ENCODE measurements at regions not wholly inside any gene's neighbourhood (a gene's known extent, or its start where the extent isn't known, plus 50 kb on each side); places are given as distances from the start of the nearest gene placed in this dataset.

- DNase-seq (ENCODE audit: low spot score): no peak
Measured at GRCh38 chr3:181764544-181764943, 52.8 kb downstream of the SOX2 start.

DNA sequence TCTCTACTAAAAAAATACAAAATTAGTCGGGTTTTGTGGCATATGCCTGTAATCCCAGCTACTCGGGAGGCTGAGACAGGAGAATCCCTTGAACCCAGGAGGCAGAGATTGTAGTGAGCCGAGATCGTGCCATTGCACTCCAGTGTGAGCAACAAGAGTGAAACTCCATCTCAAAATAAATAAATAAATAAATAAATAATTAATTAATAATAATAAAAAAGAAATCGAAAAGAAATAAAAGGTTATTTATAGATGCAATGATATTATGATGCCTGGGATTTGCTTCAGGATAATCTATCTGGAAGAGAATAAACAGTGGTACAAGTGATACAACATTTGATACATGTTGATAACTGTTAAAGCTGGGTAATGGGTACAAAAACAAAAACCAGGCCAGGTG, 58.6 kb downstream of the SOX2 start:
- no peak for DNase-seq (ENCODE audit: low spot score)

GRCh38 chr3:181771120-181771519, 59.4 kb downstream of the SOX2 start:
- DNase-seq (ENCODE audit: low spot score): no peak

DNA sequence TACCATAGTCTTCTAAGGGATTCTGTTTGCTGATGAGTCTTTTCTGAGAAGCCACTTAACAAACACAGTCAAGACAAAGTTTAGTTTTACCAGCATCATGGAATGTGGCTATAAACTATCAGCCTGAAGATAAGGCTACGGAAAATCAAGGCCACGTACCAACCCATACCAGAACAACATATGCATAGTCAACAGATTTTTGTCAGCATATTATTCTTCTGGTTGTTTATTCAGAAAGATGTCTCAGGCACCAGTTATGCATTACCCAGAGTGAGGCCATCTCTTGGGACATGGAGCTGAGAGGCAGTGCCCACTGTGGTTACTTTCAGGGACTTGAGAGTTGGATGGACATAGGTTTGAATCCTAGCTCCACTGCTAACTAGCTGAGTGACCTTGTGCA, 60.4 kb downstream of the SOX2 start:
- DNase-seq (ENCODE audit: low spot score): no peak

GRCh38 chr3:181773921-181774320, 62.2 kb downstream of the SOX2 start:
- DNase-seq (ENCODE audit: low spot score): no peak

- no peak for DNase-seq (ENCODE audit: low spot score)
Measured at GRCh38 chr3:181782306-181782954, 70.7 kb downstream of the SOX2 start.

GRCh38 chr3:181790561-181790960, 78.8 kb downstream of the SOX2 start:
- no peak for DNase-seq (ENCODE audit: low spot score)

DNA sequence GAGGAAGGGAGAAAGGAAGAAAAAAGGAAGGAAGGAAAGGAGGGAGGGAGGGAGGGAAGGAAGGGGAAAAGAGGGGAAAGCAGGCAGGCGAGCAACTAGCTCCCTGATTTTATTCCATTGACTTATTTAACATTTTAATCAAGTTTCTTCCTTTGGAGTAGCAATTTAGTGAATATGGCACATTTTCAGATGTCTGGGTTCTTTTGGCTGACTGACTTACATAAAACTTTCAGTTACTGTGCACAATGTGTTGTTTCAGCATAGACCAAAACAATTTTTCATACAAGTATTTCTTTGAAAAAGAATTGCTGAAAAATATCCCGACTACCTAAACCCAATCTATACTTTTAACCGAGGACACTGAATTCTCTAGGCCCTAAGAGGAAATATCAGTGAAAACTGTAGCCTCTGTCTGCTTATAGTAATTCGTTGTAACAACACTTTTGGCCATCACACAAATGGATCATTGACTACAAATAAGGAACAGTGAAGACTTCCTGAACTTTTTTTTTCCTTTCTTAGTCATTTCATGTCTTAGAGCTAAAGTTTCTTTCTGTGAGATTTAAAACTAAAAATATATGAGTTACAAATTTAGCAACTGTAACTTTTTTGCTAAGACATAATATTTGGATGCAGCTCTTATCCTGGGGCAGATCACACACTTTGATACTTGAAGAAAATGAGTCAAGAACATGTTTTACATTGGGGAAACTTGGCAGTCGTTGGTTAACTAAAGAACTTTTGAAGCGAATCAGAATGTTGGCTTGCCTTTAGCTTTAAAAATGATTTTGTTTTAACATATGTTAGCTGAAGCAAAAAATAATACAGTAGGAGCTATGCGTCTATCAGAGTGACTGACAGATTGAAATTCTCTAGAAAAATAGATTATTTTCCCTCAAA, 79.6 kb downstream of the SOX2 start:
- DNase-seq (ENCODE audit: low spot score): no peak

- DNase-seq (ENCODE audit: low spot score): no peak
Measured at GRCh38 chr3:181793006-181793405, 81.3 kb downstream of the SOX2 start.

DNA sequence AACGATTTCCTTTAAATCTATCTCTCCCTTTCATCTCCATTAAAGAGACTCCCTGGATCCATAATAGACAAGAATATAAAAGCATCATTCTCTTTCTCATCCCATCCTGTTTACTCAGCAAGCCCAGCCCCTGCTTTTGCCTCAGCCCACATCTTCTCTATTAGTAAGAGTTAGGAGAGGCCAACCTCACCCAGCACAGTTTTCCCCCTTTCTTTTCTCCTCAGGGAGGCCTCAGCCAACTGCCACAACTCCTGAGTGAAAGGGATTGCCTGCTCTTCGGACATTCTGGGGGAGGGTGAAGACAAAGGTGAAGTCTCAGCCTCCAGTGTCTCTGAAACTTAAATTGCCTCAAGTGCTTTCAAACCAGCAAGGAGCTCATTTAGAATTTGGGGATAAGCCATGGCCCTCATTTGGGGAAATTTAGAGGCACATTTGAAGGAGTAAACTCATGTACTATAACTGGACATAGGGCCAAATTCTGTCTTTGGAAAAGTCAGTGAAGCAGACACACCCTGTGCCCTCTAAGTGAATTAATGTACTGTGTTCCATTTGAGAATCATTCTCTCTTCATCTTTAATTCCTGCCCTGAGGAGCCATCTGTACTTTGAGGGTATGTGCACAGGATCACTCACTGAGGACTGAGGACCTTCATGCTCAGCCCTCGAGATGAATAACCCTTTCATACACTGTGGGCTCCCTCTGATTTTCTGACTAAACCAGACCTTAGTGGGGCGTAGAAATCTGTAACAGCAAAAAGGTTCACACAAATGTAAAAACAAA, 82.5 kb downstream of the SOX2 start:
- no peak for DNase-seq (ENCODE audit: low spot score)

GRCh38 chr3:181796641-181797040, 84.9 kb downstream of the SOX2 start:
- no peak for DNase-seq (ENCODE audit: low spot score)

DNA sequence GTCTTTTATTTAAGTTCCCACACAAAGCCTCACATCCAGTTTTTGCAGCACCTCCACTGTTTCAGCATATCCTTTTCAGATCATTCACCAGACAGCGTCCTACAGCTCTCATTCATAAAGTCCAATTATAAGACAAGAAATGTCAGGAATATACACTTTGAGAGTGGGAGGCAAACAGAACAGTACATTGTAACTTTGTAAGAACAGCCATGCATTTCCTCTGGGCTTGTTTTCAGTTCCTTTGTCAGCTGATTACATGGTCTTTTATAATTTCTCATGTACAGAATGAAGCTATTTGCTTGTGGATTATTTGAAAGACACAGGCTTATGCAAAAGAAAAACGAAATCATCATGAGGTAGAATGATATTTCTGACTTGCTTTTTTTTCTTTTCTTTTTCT, 85.7 kb downstream of the SOX2 start:
- DNase-seq (ENCODE audit: low spot score): no peak

DNA sequence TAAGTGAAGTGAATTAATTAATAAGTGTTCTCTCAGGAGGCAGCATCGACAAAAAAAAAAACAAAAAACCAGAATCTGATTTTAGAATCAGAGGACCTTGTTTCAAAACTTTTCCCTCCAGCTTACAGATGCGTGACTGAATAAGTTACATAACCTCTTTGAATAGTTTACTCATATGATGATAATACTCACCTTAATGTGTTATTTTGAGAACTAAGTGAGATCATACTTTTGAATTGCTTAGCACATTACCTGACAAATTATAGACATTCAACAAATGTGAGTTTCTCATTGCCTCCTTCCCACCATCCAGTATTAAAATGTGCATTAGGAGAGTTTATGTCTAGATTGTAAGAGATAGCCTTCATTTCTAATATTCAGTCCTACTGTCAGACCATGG, 94.0 kb downstream of the SOX2 start:
- DNase-seq (ENCODE audit: low spot score): no peak

DNA sequence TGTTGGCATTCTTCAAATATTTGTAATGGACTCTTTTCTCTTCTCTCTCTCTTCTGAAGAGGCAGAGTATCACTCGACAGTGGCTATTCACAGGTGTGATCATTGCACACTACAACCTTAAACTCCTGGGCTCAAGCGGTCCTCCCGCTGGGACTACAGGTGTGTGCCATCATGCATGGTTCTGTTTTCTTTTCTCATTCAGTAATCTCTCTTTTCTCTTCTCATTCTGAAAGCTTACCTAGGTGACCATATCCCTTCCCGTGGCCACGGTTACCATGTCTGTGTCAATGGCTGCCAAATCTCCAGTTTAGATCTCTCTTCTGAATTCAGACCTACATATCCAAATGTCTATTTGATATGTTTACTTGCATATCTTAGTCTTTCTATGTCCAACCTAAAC, 96.3 kb downstream of the SOX2 start:
- DNase-seq (ENCODE audit: low spot score): no peak

- DNase-seq (ENCODE audit: low spot score): no peak
Measured at GRCh38 chr3:181823716-181824115, 112.0 kb downstream of the SOX2 start.

GRCh38 chr3:181824961-181825360, 113.2 kb downstream of the SOX2 start:
- DNase-seq (ENCODE audit: low spot score): no peak

GRCh38 chr3:181839039-181839915, 127.6 kb downstream of the SOX2 start:
- DNase-seq (ENCODE audit: low spot score): no peak

GRCh38 chr3:181839916-181840297, 128.2 kb downstream of the SOX2 start:
- no peak for DNase-seq (ENCODE audit: low spot score)

GRCh38 chr3:181844211-181844610, 132.5 kb downstream of the SOX2 start:
- no peak for DNase-seq (ENCODE audit: low spot score)

- DNase-seq (ENCODE audit: low spot score): no peak
Measured at GRCh38 chr3:181847276-181847675, 135.6 kb downstream of the SOX2 start.

DNA sequence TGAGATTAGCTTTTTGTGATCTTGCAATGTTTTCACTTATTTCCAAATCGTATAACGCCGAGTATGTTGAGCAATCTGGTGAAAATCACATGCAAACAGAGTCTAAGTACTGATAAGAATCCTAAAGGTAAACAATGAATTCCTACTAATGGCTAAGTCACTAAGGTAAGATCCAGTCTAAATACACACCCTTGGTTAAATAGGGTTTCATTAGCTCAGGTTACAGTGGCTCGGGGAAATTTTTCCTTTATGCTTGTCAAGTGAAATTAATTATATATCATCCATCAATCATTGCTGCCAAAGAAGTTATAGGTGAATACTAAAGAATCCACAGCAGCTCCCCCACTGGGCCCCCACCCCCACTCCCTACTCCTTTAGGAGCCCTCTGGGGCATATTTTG, 139.3 kb downstream of the SOX2 start:
- DNase-seq (ENCODE audit: low spot score): no peak

DNA sequence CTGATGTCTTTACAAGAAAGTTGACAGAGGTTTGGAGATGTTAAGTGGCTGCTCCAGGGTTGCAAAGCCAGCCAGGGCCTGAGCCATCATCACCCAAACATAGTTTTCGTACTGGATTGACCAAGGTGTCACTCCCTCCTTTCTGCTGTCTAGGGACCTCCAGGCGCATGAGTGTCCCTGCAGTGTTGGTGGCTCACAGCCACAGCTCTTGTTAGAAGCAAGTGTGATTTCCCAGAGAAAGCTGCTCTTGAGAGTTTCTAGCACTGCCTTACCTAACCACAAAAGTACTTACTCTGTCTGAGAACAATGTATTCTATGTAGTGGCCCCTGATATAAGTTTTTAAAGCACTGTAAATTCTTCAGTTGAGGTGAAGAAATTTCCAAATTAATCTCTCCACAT, 144.1 kb downstream of the SOX2 start:
- DNase-seq (ENCODE audit: low spot score): no peak

All from hematopoietic multipotent progenitor cell treated with erythropoietin and hydrocortisone succinate and interleukin-3 and kit ligand, for 17 days (in vitro differentiated cells).